Limb (tissue), 2 donors: ENCODE measurements at regions not wholly inside any gene's neighbourhood (a gene's known extent, or its start where the extent isn't known, plus 50 kb on each side); places are given as distances from the start of the nearest gene placed in this dataset.

Source experiments
- DNase-seq, 2 donors: peaks; one replicate each; pipeline ENCODE4 v3.0.0-alpha.2; 2016; ENCODE audit errors: extremely low spot score in 2 of 2

- no peak for DNase-seq
These were observed 586.5 kb downstream of the IRX1 start for GRCh38 chr5:4182144-4182543.

GRCh38 chr5:4185127-4185526, 589.5 kb downstream of the IRX1 start:
- DNase-seq: no peak

GRCh38 chr5:4188704-4189103, 593.1 kb downstream of the IRX1 start:
- no peak for DNase-seq

- no peak for DNase-seq
These were observed 593.7 kb downstream of the IRX1 start for GRCh38 chr5:4189317-4189716.

- no peak for DNase-seq
These were observed 595.4 kb downstream of the IRX1 start for GRCh38 chr5:4191041-4191440.

GRCh38 chr5:4191703-4192102, 596.1 kb downstream of the IRX1 start:
- DNase-seq: no peak

GRCh38 chr5:4192111-4192510, 596.5 kb downstream of the IRX1 start:
- DNase-seq: no peak

GRCh38 chr5:4196744-4197143, 601.1 kb downstream of the IRX1 start:
- no peak for DNase-seq

GRCh38 chr5:4197151-4197550, 601.5 kb downstream of the IRX1 start:
- DNase-seq: no peak

GRCh38 chr5:4198461-4198860, 602.8 kb downstream of the IRX1 start:
- no peak for DNase-seq

GRCh38 chr5:4199049-4199841, 603.6 kb downstream of the IRX1 start:
- no peak for DNase-seq

GRCh38 chr5:4203146-4203545, 607.5 kb downstream of the IRX1 start:
- no peak for DNase-seq

- DNase-seq: no peak
These were observed 608.9 kb downstream of the IRX1 start for GRCh38 chr5:4204276-4205141.

- peak in 1 of 2 donors; percentile 58 for DNase-seq
These were observed 609.8 kb downstream of the IRX1 start for GRCh38 chr5:4205398-4205797.

GRCh38 chr5:4206127-4206526, 610.5 kb downstream of the IRX1 start:
- DNase-seq: no peak

- DNase-seq: no peak
These were observed 611.9 kb downstream of the IRX1 start for GRCh38 chr5:4207486-4207885.

- DNase-seq: no peak
These were observed 612.9 kb downstream of the IRX1 start for GRCh38 chr5:4208537-4208936.

GRCh38 chr5:4208996-4209395, 613.4 kb downstream of the IRX1 start:
- DNase-seq: no peak

GRCh38 chr5:4212071-4212739, 616.6 kb downstream of the IRX1 start:
- DNase-seq: no peak

- no peak for DNase-seq
These were observed 617.6 kb downstream of the IRX1 start for GRCh38 chr5:4212981-4213819.

- no peak for DNase-seq
These were observed 619.5 kb downstream of the IRX1 start for GRCh38 chr5:4215143-4215542.
